KOPT-K1 (cell line): ENCODE measurements at regions not wholly inside any gene's neighbourhood (a gene's known extent, or its start where the extent isn't known, plus 50 kb on each side); places are given as distances from the start of the nearest gene placed in this dataset.

ENCODE experiments used
- H3K27ac ChIP-seq: fragments of 200-600 bp; sonication (generic); 2 replicates; pipeline ENCODE4 v1.5.1; 2016; ENCODE audit warnings: antibody characterized with exemption, mild to moderate bottlenecking, low read depth, low read length; ENCODE audit not compliant: poor library complexity, severe bottlenecking
- H3K36me3 ChIP-seq: fragments of 200-600 bp; sonication (generic); 2 replicates; pipeline ENCODE4 v1.5.1; 2017; ENCODE audit warnings: antibody characterized with exemption, mild to moderate bottlenecking, low read length, moderate library complexity; ENCODE audit not compliant: insufficient read depth
- H3K9me3 ChIP-seq: fragments of 200-600 bp; sonication (generic); 2 replicates; pipeline ENCODE4 v1.5.1; 2017; ENCODE audit warnings: antibody characterized with exemption, low read length, mild to moderate bottlenecking; ENCODE audit not compliant: insufficient read depth, poor library complexity, severe bottlenecking

DNA sequence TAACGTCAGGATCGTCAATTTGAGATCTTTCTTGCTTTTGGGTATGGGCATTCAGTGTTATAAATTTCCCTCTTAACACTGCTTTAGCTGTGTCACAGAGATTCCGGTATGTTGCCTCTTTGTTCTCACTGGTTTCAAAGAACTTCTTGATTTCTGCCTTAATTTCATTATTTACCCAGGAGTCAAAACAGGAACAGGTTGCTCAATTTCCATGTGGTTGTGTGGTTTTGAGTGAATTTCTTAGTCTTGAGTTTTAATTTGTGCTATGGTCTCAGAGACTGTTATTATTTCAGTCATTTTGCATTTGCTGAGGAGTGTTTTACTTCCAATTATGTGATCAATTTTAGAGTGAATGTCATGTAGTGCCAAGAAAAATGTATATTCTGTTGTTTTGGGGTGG is 153.1 kb downstream of the PCDH17 start:
- no peak overlapping the region for H3K27ac ChIP-seq
- no peaks in the 10 kb centered on the region for H3K36me3 ChIP-seq
- H3K9me3 ChIP-seq: no peaks in the 10 kb centered on the region

GRCh38 chr13:57787058-57787791 is 155.7 kb downstream of the PCDH17 start:
- no peak overlapping the region for H3K27ac ChIP-seq
- H3K36me3 ChIP-seq: no peaks in the 10 kb centered on the region
- H3K9me3 ChIP-seq: no peaks in the 10 kb centered on the region

GRCh38 chr13:57799624-57800023 is 168.1 kb downstream of the PCDH17 start:
- H3K27ac ChIP-seq: no peak overlapping the region
- no peaks in the 10 kb centered on the region for H3K9me3 ChIP-seq
- no peaks in the 10 kb centered on the region for H3K36me3 ChIP-seq

- Histone ChIP-seq H3K36me3 (no peaks in the 10 kb centered on the region), H3K9me3 (no peaks in the 10 kb centered on the region), H3K27ac (no peak overlapping the region)
Measured at GRCh38 chr13:57813651-57814050, 182.1 kb downstream of the PCDH17 start.

DNA sequence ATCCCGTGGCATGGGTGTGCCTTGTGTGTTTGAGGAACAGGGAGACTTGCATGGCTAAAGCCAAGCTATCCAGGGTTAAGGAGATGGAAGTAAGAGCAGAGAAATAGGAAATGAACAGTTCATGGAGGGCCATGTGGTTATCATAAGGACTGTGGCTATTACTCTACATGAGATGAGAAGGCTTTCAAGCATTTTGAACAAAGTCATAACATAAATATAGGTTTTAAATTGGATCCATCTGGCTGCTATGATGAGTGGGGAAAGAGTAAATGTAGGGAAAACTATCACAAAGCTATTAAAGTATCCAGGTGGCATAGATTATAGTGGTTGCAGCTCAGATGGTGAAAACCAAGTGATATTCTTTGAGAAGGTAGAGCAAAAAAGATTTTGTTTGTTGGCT is 184.1 kb downstream of the PCDH17 start:
- Histone ChIP-seq H3K36me3 (no peaks in the 10 kb centered on the region), H3K27ac (no peak overlapping the region), H3K9me3 (no peaks in the 10 kb centered on the region)

DNA sequence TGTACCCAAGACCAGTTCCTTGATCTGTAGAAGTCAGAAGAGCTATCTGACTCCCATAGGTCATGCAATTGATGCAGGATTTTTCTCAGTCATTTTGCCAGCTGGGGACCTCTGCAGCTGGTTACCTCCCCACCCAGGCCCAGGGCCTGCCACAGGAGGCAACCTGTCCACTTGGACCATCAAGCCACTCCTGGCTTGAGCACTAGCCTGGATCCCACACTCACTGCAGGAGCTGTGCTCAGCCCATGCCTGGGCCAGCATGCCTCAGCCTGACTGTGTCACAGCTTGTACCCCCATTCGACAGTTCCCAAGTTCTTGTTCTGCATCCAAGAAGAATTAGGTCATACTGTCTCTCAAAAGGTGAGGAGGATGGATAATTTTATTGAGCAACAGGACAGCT is 189.4 kb downstream of the PCDH17 start:
- H3K9me3 ChIP-seq: peaks cover 7% of the 10 kb centered on the region
- H3K27ac ChIP-seq: no peak overlapping the region
- no peaks in the 10 kb centered on the region for H3K36me3 ChIP-seq

DNA sequence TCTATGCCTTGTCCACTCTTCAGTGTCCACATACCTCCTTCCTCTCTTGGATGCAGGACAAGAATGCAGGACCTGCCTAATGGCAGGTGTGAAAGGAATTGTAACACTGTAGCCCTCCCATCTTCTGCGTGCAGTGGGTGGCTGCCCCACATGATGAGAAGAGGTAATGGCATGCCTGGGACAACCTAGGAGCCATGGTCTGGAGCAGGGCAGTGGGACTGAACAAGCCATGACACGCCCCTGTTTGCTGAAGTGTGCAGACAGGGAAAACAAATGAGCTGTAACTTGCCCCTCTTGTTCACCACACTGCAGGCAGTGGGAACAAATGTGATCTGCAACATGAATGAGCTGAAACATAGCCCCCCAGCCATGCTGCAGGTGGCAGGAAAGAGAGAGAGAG is 192.2 kb downstream of the PCDH17 start:
- Histone ChIP-seq H3K9me3 (peaks cover 7% of the 10 kb centered on the region), H3K36me3 (no peaks in the 10 kb centered on the region), H3K27ac (no peak overlapping the region)

GRCh38 chr13:57824121-57824520 is 192.6 kb downstream of the PCDH17 start:
- Histone ChIP-seq H3K27ac (no peak overlapping the region), H3K9me3 (peaks cover 7% of the 10 kb centered on the region), H3K36me3 (no peaks in the 10 kb centered on the region)

DNA sequence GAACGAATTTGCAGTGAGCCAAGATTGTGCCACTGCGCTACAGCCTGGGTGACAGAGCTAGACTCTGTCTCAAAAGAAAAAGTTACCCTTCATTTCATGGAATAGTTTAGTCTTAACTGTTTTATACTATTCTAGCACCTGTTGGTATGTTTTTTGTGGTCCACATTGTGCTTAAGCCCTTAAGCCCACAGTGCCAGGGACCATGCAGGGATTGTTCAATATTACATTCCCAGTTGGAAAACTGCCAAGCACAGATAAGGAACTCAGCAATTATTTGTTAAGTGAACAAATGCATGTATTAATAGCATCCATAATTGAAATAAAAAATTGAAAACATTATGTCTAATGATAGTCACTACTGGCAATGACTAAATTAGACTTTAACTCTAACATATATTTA is 193.5 kb downstream of the PCDH17 start:
- peaks cover 7% of the 10 kb centered on the region for H3K9me3 ChIP-seq
- no peak overlapping the region for H3K27ac ChIP-seq
- H3K36me3 ChIP-seq: no peaks in the 10 kb centered on the region

GRCh38 chr13:57829496-57829895 is 198.0 kb downstream of the PCDH17 start:
- H3K9me3 ChIP-seq: no peaks in the 10 kb centered on the region
- H3K36me3 ChIP-seq: no peaks in the 10 kb centered on the region
- H3K27ac ChIP-seq: no peak overlapping the region

- Histone ChIP-seq H3K9me3 (no peaks in the 10 kb centered on the region), H3K27ac (no peak overlapping the region), H3K36me3 (no peaks in the 10 kb centered on the region)
Measured at GRCh38 chr13:57832187-57832586, 200.6 kb downstream of the PCDH17 start.

GRCh38 chr13:57837801-57838200 is 206.3 kb downstream of the PCDH17 start:
- no peak overlapping the region for H3K27ac ChIP-seq
- H3K36me3 ChIP-seq: no peaks in the 10 kb centered on the region
- no peaks in the 10 kb centered on the region for H3K9me3 ChIP-seq

GRCh38 chr13:57843521-57843920 is 212.0 kb downstream of the PCDH17 start:
- Histone ChIP-seq H3K9me3 (peaks cover 13% of the 10 kb centered on the region), H3K27ac (no peak overlapping the region), H3K36me3 (no peaks in the 10 kb centered on the region)

DNA sequence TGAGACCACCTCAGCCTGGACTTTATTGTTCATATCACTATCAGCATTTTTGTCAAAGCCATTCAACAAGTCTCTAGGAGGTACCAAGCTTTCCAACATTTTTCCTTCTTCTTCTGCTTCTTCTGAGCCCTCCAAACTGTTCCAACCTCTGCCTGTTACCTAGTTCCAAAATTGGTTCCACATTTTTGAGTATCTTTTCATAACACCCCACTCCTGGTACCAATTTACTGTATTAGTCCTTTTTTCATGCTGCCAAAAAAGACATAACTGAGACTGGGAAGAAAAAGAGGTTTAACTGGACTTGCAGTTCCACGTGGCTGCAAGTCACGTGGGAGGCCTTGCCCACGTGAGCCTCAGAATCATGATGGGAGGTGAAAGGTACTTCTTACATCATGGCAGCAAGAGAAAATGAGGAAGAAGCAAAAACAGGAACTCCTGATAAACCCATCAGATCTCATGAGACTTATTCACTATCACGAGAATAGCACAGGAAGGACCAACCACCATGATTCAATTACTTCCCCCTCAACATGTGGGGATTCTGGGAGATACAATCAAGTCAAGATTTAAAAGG is 215.1 kb downstream of the PCDH17 start:
- Histone ChIP-seq H3K36me3 (no peaks in the 10 kb centered on the region), H3K27ac (no peak overlapping the region), H3K9me3 (peaks cover 13% of the 10 kb centered on the region)

GRCh38 chr13:57857945-57858344 is 226.4 kb downstream of the PCDH17 start:
- Histone ChIP-seq H3K36me3 (no peaks in the 10 kb centered on the region), H3K9me3 (no peaks in the 10 kb centered on the region), H3K27ac (no peak overlapping the region)

DNA sequence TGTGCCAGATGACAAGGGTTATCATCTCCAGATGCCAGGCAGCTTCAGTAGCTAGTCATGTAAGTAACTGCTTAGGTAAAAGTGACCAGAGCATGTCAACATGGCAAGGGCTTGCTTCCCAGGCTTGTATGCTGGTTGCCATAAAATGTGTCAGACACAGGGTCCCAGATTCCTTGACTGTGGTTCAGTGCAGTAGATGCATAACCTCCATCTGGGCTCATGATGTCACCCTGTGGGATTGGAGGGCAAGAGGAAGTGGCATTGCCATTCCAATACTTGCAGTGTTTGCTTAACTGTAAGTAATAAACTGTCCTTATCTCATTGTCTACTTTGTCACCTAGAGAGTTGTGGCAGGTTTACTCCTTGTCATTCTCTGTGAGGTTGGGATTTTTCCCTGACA is 226.8 kb downstream of the PCDH17 start:
- no peaks in the 10 kb centered on the region for H3K36me3 ChIP-seq

More for the DNA sequence above, 226.8 kb downstream of the PCDH17 start:
- Histone ChIP-seq H3K27ac (no peak overlapping the region), H3K9me3 (no peaks in the 10 kb centered on the region)
